Prostate gland (tissue), 2 donors: ENCODE measurements at regions not wholly inside any gene's neighbourhood (a gene's known extent, or its start where the extent isn't known, plus 50 kb on each side); places are given as distances from the start of the nearest gene placed in this dataset.

ENCODE experiments used
- POLR2A ChIP-seq: fragments of 450-650 bp; IDR thresholded peaks from one replicate; pipeline ENCODE4 v1.6.1; 2016; ENCODE audit warnings: antibody characterized with exemption, mild to moderate bottlenecking
- POLR2AphosphoS5 ChIP-seq: sonication (generic); formaldehyde crosslinking; IDR thresholded peaks from one replicate; pipeline ENCODE4 v1.6.1; 2017; ENCODE audit warnings: antibody characterized with exemption
- TF ChIP-seq, protein P1 (sequence below), 4 experiments: fragments of 200-600 bp in 2 of 4; fragments of 450-650 bp in 2 of 4; sonication (generic) in 2 of 4; IDR thresholded peaks; 1 replicate in 3 of 4; 2 replicates in 1 of 4; pipeline ENCODE4 v1.5.1; 2016 to 2019; ENCODE audit warnings: antibody characterized with exemption in 4 of 4, mild to moderate bottlenecking in 2 of 4, moderate library complexity in 2 of 4

GRCh38 chr7:37590824-37591223 lies 92.7 kb upstream of the GPR141 start:
- TF ChIP-seq, protein P1, sequence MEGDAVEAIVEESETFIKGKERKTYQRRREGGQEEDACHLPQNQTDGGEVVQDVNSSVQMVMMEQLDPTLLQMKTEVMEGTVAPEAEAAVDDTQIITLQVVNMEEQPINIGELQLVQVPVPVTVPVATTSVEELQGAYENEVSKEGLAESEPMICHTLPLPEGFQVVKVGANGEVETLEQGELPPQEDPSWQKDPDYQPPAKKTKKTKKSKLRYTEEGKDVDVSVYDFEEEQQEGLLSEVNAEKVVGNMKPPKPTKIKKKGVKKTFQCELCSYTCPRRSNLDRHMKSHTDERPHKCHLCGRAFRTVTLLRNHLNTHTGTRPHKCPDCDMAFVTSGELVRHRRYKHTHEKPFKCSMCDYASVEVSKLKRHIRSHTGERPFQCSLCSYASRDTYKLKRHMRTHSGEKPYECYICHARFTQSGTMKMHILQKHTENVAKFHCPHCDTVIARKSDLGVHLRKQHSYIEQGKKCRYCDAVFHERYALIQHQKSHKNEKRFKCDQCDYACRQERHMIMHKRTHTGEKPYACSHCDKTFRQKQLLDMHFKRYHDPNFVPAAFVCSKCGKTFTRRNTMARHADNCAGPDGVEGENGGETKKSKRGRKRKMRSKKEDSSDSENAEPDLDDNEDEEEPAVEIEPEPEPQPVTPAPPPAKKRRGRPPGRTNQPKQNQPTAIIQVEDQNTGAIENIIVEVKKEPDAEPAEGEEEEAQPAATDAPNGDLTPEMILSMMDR (IDR thresholded peaks at IDR 0.05), result no peak
- TF ChIP-seq POLR2AphosphoS5, result no peak
- TF ChIP-seq POLR2A, result no peak
